HG03045 (cell line): ENCODE measurements at regions not wholly inside any gene's neighbourhood (a gene's known extent, or its start where the extent isn't known, plus 50 kb on each side); places are given as distances from the start of the nearest gene placed in this dataset.

Experiments
- ATAC-seq: cut with Tn5 transposase; IDR thresholded peaks from one replicate; pipeline ENCODE4 v1.9.1; 2021; ENCODE audit warnings: mild to moderate bottlenecking, moderate library complexity; ENCODE audit not compliant: unreplicated experiment

DNA sequence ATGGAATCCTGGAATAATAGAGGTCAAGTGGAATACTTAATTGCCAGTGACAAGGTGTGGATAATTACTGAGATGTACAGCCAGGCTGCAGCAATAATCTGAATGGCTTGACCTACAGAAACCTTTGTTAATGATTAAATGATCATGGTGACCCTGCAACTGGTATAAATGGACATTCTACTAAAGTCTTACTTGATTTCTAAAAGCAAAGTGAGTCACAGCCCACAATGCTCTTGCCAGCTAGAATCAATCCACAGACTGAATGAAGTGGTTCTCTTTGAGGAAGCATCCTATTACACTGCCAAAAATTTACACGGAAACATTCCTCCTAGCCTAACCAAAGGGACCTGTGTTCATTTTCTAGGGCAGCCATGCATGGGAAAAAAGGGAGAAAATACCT is 518.5 kb downstream of the SOX5 start:
- no peak for ATAC-seq

DNA sequence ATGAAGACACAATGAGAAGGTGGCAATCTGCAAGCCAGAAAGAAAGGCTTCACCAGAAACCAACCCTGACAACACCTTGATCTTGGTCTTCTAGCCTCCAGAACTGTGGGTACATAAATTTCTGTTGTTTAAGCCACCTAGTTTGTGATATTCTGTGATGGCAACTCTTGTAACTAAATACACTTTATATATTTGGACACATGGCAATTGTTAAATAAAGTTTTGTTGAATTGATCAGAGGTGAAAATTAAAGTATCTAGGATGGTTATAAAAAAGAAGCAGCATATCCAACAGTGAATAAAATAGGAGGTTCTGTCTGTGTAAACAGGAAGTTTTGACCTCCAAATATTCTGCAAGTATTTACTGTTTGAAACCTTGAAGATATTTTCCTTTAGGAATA is 516.3 kb downstream of the SOX5 start:
- ATAC-seq: no peak

DNA sequence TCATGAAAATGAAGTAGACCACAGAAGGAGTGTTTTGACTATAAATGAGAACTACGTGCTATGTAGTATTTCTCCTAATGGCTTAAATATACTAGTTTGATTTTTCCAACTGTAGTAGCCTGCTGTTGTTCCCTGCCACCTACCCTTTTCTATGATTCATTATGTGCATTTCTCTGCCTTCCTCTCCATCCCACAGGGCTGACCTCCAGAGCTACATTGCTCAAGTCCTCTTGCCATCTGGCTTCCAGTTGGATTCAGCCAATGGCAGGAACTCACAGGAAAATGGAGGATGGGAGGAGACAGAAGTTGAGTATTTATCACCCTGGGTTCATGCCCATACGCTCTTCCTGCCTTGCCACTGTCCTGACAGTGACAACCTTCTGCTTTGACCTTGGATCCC is 515.3 kb downstream of the SOX5 start:
- no peak for ATAC-seq

DNA sequence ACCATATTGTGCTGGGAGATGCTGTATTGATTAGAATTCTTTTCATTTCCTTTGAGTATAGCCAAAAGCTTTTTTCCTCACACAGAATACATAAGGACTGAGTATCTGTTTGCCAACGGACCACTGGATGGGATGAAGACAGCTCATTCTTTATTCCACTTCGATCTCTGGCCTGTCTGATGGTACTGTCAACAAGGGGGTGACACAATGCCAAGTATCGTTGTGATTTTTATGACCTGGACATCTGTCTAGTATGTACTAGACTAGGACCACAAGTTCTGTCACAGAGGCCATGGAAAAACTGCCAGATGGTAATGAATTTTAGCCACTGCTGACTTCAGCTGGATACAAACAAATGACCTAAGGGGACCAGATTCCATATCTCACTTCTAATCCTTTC is 502.7 kb downstream of the SOX5 start:
- ATAC-seq: no peak

DNA sequence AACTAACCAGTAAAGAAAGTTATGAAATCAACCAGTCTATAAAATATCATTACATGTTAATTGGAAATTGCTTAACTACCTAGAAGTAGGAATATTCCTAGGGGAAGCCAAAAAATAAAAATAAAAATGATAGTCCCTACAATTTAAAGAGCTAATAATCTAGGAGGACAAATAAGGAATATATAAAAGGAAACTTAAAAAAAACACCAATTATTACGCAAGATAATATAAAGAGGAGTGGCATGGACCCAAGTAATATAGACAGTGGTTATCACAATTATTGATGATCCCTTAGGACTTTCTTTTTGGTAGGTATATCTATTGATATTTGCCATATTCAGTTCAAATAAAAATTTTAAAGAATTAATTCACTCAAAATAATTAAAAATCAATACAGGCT is 498.7 kb downstream of the SOX5 start:
- ATAC-seq: no peak

DNA sequence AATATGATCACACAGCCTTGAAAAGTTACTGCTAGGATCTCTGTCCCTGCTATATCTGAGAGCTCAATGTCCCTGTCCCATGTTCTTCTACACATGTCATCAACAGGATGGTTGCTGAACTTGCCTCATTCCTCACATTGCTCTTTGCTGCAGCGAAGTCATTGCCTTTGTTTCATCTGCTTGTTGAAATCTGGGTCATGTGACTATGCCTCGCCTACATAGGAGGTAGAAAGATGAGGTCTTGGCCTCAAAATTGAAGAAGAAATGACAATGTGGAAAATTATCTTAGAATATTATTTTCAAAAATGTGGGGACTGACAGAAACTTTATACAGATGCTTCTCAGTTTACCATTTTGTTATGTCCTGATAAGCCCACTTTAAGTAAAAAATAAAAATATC is 494.2 kb downstream of the SOX5 start:
- no peak for ATAC-seq

DNA sequence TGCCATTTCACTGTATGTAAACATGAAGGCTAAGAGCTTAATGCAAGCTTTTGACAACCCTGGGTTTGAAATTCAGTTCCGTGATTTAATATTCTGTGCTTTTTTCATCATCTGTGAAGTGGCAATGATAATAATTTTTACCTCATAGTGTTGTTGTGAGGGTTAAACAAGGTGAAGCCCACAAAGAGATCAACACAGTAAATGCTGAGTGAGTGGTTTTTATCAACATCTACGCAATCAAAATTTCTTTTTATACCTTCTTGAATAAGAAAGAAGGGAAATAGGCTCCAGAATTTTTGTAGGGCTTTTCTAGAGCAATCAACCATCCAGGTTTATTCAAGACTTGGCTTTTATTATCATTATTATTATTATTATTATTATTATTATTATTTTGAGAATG is 490.8 kb downstream of the SOX5 start:
- no peak for ATAC-seq

DNA sequence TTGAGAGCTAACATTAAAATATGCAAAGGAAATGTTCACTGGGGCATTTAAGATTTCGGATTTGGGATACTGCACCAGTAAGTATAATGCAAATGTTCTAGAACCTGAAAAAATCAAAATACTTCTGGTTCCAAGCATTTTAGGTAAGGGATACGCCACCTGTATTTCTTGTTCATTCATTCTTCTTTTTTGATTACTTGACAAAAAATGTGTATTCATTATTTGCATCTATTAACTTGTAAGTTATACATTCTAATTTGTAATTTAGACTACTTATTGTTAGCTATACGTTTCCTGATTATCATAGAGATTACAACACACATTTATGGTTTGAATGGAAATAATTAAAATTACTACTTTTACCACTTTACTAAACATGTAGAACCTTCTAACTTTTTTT is 486.9 kb downstream of the SOX5 start:
- ATAC-seq: no peak

DNA sequence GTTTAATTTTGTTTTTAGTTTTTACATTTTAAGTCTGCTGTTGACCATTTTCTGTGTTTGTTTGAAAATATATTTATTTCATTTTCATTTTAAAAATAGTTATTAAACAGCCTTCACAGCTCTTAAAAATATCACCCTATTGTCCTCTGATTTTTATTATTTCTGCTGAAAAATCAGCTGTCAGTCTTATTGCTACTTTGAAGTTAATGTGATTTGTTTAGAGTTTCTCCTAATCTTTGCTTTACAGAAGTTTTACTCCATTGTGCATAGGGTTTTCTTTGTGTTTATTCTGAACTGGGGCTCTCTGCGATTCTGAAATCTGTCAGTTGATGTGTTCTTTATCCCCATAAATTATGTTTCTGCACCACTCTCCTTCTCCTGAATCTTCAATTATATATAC is 486.3 kb downstream of the SOX5 start:
- ATAC-seq: no peak

DNA sequence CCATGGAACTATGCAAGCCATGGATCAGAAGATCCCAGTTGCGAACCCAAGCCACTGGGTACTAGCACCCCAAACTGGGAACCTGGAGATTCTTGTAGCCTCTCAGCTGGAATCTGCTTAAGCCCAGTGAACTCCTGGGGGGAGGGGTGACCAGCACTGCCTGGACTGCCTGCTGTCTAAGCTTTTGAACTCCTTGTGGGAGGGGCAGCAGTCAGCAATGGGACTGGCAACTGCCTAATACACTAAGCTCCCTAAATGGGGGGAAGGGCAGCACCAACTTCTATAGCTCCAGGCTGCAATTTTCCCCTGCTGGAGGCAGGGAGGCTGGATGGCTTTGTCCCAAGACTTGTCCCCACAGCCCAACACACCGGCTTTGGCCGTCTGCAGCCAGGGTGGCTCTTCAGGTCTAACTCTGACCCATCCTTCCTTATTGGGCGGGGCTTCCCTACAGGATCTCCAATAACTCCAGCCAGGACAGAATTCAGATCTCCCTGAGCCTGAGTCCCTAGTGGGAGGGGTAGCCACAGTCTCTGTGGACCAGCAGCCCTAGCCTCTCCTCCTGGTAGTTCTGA is 485.1 kb downstream of the SOX5 start:
- ATAC-seq: no peak

DNA sequence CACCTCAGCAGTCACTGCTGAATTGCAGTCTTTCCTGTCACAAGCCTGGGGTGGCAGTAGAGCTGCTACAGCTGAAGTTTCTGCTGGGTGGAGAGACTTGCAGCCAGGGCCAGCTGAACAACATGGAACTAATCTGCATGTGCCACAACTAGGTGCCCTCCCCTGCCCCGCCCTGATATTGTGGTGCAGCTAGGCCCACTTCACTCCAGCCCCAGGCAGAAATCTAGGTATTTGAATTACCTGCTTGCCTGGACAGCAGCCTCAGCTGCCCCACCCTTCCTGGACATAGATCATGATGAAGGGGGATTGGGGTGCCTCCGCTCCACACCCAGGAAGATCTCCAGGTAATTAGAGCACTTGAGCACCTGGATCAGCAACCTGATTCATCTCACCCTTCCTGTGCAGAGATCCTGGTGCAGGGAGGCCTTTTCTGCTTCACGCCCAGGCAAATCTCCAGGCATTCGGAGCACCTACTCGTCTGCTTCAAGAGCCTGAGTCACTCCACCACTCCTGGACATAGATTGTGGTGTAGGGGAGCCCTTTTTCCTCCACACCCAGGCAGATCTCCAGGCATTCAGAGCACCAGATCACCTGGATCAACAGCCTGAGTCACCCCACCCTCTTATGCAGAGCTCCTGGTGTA is 477.0 kb downstream of the SOX5 start:
- ATAC-seq: no peak

DNA sequence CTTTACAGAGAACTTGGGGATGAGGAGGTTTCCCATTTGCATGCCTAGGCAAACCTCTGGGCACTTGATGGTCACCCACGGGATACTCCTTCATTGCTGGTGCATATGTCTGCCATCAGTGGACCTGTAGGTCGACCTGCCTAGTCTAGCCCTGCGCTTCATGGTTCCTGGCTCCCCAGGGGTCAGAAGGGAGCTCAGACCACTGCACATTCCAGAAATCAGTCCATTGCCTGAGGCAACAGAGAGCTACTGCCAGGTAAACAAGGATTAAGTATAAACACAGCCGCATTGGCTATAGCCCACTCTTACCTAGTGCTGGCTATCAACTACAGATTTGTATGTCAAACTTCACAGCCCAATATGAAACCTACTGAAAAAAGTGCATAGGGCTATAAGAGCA is 476.4 kb downstream of the SOX5 start:
- no peak for ATAC-seq

DNA sequence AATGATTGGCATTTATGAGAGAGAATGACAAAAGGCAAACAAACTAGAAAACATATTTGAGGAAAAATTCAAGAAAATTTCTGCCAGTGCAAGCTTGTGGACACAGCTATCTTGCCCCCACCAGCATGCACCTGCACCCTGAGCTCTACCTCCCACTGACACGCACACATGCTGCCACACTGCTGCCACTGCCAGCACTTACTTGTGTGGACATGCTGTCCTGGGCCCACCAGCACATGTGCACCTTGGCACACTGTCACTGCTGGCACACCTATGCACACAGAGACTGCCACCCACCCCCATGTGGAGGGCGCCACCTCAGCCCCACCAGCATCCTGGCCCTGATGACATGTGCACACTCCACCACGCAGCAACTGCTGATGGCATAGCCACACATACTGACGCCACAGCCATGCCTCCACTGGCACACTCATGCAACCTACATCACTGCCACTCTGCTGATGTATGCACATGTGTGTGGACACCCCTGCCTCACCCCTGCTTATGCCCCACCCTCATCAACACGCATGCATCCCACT is 475.0 kb downstream of the SOX5 start:
- no peak for ATAC-seq
